ENCODE measurements at regions not wholly inside any gene's neighbourhood (a gene's known extent, or its start where the extent isn't known, plus 50 kb on each side); places are given as distances from the start of the nearest gene placed in this dataset.

- WGBS (ENCODE audit: insufficient coverage, insufficient replicate concordance, low lambda C conversion rate, missing lambda C conversion rate), result 79% methylated on average over 1 of the region's 1 CpG
- no peak for ATAC-seq
- H4K20me1 ChIP-seq (ENCODE audit: control insufficient read depth, insufficient read depth), result no peaks in the 10 kb centered on the region
- BruUV-seq (replicated peaks), result no TSS peak
- H3K4me2 ChIP-seq (ENCODE audit: control insufficient read depth, insufficient read depth), result no peak overlapping the region
- no peaks in the 10 kb centered on the region for H3K4me1 ChIP-seq (ENCODE audit: control insufficient read depth, insufficient read depth, low read length)
- H3K4me3 ChIP-seq, result no peak overlapping the region
- no peak overlapping the region for H3K9ac ChIP-seq (ENCODE audit: control insufficient read depth, insufficient read depth, low read length)
- H3K79me2 ChIP-seq (ENCODE audit: control insufficient read depth, insufficient read depth, low read length), result no peaks in the 10 kb centered on the region
- no peak for FAIRE-seq
- no peak overlapping the region for H3K27ac ChIP-seq (ENCODE audit: control insufficient read depth, insufficient read depth)
- no peak for DNase-seq (ENCODE audit: low read depth, low spot score)
- in situ Hi-C loops (cut with MboI), result no loop called here
- RAD21 ChIA-PET (ENCODE audit: unreplicated experiment), result no interaction called here
- TF ChIP-seq MAX (IDR thresholded peaks at IDR 0.05; ENCODE audit: low read depth, low read length) (no peak), NFIC (IDR thresholded peaks at IDR 0.05; ENCODE audit: low read depth, low read length) (no peak), SMC3 (IDR thresholded peaks at IDR 0.05; ENCODE audit: borderline replicate concordance, low read length) (no peak), BHLHE40 (IDR thresholded peaks at IDR 0.05; ENCODE audit: borderline replicate concordance in 1 of 2, low read depth in 2 of 2, low read length in 1 of 2) (no peak), PAX5 (IDR thresholded peaks at IDR 0.05; ENCODE audit: borderline replicate concordance, low read depth, low read length) (no peak), KDM1A (IDR thresholded peaks at IDR 0.05; ENCODE audit: borderline replicate concordance) (no peak), ZNF384 (IDR thresholded peaks at IDR 0.05; ENCODE audit: borderline replicate concordance, low read depth, low read length) (no peak), MEF2B (IDR thresholded peaks at IDR 0.05; ENCODE audit: partially characterized antibody, poor library complexity, severe bottlenecking) (no peak), TCF3 (IDR thresholded peaks at IDR 0.05; ENCODE audit: borderline replicate concordance, insufficient read depth, low read depth, low read length) (no peak), EED (IDR thresholded peaks at IDR 0.05; ENCODE audit: low read depth) (no peak), FOS (IDR thresholded peaks at IDR 0.05; ENCODE audit: borderline replicate concordance, extremely low read depth, insufficient read length) (no peak), SREBF1 (IDR thresholded peaks at IDR 0.05; ENCODE audit: low read length) (no peak)
- intact Hi-C loops (cut with micrococcal nuclease; ENCODE audit: unreplicated experiment), result loop anchor here (2.0 kb wide), 1 partner anchor 200 kb away; no protein-coding TSS in a partner anchor
- POLR2A ChIA-PET, result no interaction called here
- no peak overlapping the region for H2AFZ ChIP-seq (ENCODE audit: control insufficient read depth, low read depth, low read length)
- no peaks in the 10 kb centered on the region for H3K36me3 ChIP-seq (ENCODE audit: control insufficient read depth in 2 of 2, insufficient read depth in 2 of 2, low read length in 1 of 2)
- CTCF ChIA-PET, result interaction anchor here (0.9 to 2.8 kb wide), 3 partner anchors 10 to 319 kb away, joined by 3 to 9 read pairs (median 4); no protein-coding TSS in a partner anchor
- SMC1A ChIA-PET (ENCODE audit: uncharacterized antibody, unreplicated experiment), result interaction anchor here (0.8 to 1.0 kb wide), 3 partner anchors 12 to 181 kb away, joined by 3 to 4 read pairs (median 3); no protein-coding TSS in a partner anchor
- no peaks in the 10 kb centered on the region for H3K9me3 ChIP-seq (replicated peaks; ENCODE audit: control insufficient read depth, insufficient read depth, low read length)
- H3K27me3 ChIP-seq (replicated peaks in 1 of 2; ENCODE audit: control insufficient read depth in 2 of 2, insufficient read depth in 2 of 2, low read length in 1 of 2), result no peaks in the 10 kb centered on the region; a peak in 1 of 4 replicates
These were observed 535.4 kb downstream of the HACE1 start for GRCh38 chr6:104324301-104324700.
